HG02571 (cell line): ENCODE measurements at regions not wholly inside any gene's neighbourhood (a gene's known extent, or its start where the extent isn't known, plus 50 kb on each side); places are given as distances from the start of the nearest gene placed in this dataset.
"Not testable (repeated sequence)": the region's sequence is repeated elsewhere in the genome, so short reads cannot be mapped to it uniquely, and the experiment has no call there.

Experiments used
- ATAC-seq: cut with Tn5 transposase; IDR thresholded peaks from one replicate; pipeline ENCODE4 v1.9.1; 2021; ENCODE audit warnings: mild to moderate bottlenecking, moderate library complexity; ENCODE audit not compliant: unreplicated experiment

DNA sequence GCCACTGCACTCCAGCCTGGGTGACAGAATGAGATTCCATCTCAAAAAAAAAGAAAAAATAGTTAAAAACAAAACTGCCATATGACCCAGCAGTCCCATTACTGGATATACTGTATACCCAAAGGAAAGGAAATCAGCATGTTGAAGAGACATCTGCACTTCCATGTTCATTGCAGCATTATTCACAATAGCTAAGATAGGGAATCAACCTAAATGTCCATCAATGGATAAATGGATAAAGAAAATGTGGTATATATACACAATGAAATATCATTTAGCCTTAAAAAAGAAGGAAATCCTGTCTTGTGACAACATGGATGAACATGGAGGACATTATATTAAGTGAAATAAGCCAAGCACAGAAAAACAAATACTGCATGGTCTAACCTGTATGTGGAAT is 160.7 kb downstream of the DUSP6 start:
- not testable (repeated sequence) for ATAC-seq

DNA sequence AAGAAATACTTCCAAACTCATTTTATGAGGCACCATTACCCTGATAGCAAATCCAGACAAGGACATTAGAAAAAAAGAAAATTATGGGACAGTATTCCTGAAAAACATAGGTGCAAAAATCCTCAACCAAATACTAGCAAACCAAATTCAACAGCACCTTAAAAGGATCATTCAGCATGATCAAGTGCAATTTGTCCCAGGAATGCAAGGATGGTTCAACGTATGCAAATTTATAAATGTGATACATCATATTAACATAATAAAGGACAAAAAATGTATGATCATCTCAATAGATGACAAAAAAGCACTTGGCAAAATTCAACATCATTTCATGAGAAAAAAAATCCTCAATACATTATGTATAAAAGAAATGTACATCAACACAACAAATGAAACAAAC is 162.9 kb downstream of the DUSP6 start:
- no peak for ATAC-seq

DNA sequence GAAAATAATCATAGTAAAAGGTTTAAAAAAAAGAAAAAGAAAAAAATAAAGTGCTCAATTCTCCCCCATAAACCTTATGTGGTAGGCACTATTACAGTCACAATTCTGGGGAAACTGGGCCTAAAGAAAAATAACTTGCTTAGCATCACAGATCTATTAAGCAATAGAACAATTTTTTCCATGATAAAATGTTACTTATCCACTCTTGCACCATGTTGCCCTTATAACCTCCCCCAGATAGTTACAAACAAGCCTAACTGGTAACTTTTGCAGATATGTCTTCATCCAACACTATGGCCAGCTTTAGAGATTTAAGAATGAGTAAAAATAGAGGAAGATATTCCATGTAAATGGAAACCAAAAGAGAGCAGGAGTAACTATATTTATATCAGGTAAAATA is 164.8 kb downstream of the DUSP6 start:
- ATAC-seq: no peak

DNA sequence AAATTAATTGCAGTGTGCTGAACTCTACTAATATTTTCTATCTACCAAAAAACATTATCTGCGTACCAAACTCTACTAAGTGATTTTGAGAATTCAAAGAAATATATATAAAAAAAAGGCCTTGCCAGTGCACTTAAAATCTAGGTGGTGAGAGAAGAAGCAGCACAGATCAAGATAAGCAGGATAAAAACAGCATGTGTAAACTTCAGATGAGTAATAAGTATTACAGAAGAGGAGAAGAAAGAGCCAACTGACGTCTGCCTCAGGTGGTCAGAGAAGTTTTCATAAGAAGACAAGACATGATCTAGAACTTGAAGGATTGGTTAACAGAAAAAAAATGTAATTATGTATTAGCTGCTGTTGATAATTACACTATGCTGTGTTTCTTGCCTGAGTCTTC is 166.4 kb downstream of the DUSP6 start:
- no peak for ATAC-seq

DNA sequence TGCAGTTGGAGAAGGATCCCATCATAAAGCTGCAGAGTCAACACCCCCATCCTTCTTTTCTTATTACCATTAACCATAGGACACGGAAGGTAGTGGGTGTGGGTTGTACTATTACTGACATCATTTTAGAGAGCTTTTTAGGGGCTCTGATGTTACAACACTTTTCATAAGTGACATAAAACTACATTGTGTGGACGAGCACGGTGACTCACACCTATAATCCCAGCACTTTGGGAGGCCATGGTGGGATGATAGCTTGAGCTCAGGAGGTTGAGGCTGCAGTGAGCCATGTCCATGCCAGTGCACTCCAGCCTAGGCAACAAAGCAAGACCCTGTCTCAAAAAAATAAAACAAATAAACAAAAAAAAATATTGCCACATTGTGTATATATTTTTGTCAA is 167.1 kb downstream of the DUSP6 start:
- ATAC-seq: no peak

DNA sequence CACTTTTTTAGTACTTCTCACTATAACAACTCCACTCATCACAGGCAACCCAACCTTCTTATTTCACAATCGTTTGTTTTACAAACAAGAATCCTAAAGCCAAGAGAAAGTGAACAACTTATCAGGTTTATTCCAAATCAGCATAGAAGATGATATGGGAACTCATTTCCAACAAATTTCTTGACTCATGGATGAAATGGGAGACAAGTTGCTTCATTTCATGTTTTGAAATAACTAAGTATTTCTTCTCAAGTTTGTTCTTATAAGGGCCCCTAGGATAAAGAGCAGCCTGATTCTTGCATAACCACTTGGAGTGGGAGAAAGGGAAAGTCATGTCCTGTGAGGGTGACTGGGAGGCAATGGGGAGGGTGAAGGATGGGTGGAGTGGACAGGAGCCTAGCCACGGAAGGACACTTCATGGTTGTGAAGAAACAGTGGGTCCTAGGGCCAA is 168.3 kb downstream of the DUSP6 start:
- no peak for ATAC-seq

DNA sequence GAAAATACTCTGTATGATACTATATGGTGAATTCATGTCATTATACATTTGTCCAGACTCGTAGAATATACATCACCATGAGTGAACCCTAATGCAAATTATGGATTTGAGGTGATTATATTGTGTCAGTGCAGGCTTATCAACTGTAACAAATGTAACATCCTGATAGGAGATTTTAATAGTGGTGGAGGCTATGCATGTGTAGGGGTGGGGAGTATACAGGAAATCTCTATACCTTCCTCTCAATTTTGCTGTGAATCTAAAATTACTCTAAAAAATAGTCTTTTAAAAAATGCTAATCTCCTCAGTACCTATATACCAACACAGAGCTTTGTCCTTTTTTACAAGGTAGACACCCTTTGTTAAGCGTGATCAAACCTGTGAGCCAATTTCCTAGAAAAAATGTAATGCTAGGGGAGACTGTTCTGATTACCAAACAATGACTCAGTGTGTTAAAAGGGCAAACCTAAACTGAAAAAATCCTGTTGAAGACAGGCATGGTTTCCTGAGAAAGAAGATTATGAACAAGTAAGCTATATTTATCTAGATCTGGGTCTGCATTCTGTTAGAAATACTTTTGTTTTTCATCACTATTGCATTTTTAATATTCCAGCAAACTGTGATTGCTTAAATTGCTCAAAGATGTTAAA is 170.9 kb downstream of the DUSP6 start:
- ATAC-seq: no peak

DNA sequence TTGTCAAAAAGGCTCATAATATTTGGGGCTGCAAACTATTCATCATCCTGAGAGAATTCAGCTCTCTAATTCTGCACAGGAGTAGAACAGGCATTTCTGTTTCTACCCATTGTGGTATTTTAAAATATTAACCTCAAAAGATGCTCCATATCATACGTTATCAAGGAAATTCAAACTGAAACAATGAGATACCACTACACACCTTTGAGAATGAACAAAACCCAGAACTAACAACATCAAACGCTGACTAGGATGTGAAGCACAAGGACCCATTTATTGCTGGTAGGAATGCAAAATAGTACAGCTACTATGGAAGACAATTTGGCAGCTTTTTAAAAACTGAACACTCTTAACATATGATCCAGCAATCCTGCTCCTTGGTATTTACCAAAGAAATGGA is 171.8 kb downstream of the DUSP6 start:
- no peak for ATAC-seq

DNA sequence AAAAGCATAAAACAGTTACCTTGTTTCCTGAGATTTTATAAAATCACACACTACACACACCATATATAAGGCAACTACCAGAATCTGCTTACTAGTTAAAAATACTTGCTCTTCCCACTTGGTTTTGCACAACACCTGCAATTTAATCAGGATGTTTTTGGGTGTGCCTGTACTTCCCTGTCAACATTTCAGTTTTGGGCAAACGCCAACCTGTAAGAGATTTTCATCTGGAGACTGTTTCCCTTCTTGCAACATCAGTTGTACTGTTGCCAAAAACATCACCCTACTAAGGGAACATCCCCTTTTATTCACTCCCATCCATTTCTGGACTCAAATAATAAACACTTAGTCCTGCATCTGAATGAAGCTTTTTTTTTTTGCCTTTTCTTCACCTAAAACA is 172.3 kb downstream of the DUSP6 start:
- no peak for ATAC-seq

DNA sequence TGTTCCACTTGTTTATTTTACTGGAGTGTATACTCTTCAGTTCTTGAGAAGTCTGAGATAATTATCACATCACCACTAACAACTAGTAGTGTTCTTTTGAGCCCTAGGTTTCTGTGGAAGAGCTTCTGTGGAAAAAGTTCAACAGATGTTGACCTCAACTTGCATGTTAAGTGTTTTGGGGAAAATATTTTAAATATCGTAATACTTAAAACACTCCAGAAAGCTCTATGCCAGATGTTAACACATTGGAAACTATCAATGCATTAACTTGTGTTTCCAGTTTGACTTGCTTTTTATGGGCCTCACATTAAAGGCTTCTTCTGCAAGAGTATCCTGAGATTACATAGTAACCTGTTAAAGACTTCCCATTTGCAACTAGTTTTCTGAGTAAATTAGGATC is 173.1 kb downstream of the DUSP6 start:
- ATAC-seq: no peak

DNA sequence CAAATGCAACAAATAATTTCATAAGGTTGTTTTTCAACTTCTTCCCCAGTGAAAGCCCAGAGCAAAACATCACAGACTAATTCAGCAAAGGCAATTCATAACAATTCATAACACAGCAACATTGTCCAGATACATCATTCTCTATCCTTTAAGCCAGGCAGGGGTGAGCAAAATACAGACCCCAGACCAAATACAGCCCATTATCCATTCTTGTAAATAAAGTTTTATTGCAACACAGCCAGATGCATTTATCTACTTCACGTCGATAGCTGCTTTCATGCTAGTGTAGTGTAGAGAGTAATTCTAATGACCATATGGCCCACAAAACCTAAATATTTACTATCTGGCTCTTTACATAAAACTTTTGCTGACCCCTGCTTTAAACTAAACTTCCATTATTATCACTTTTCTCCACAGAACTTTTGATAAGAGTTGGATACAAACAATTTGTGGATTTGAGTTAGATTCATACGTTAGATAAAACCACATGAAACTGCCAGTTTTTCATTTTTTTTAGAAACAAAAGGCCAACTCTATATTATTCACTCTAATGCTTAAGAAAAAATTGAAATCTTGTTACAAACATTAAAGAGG is 174.4 kb downstream of the DUSP6 start:
- ATAC-seq: no peak

DNA sequence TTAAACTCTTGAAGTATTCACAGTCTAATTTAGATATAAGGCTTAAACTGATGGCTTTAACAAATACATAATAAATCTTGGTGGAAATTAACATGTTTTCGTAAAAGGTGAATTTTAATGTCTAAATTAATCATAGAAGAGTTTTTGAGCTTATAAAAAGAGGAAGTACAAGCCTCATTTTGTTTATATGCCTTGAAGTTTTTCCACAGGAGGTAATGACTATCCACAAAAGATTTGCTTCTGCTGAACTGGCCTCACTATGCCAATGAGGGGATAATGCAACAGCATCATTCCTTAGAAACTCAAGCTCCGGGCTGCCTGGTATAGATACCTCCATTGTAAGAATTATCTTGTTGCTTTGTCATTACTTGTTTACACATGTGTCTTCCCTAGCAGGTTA is 175.6 kb downstream of the DUSP6 start:
- no peak for ATAC-seq

DNA sequence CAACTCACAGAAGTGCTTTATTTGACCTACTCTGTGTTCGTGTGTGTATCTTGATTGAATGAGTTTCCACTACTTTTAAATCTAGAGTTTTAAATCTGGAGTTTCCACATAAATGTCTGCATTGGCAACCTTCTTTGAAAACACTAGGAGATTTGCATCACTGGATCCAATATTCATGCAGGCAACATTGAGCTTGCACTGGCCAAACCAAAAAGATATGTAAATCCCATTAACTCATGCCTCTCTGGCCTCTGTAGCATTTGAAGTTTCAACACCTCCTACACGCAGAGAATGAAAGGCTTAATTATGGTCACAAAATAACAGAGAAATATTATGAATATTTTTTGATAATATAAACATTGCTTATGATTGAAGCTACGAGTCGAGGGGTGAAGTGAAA is 178.6 kb downstream of the DUSP6 start:
- no peak for ATAC-seq

DNA sequence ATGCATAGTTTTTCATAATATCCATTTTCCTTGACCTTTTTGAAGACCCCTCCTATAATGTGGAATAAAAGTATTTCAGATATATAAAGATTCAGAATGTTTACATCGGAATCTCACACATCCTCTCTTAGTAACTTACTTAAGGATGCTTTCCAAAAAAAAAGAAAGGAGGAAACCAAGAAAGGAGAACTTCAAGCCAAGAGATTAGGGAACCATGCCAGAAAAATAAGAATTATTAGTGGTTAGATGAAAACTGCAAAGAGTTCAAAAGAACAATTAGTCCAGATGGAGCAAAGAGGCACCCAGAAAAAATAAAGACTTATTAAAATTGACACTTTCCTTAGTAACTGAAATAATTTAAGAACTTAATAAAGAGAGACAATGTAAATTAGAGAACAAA is 179.2 kb downstream of the DUSP6 start:
- ATAC-seq: no peak

DNA sequence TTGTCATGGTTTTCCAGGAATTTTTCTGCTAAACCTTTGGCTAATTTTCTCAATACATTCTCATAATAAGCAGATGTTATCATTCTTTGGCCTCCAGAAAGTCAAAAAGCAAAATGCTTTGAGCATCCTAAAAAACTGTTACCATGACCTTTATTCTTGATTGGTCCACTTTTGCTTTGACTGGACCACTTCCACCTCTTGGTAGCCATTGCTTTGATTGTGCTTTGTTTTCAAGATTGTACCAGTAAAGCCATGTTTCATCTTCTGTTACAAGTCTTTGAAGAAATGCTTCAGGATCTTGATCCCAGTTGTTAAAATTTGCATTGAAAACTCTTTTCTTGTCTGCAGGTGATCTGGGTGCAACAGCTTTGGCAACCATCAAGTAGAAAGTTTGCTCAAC is 180.1 kb downstream of the DUSP6 start:
- ATAC-seq: no peak

DNA sequence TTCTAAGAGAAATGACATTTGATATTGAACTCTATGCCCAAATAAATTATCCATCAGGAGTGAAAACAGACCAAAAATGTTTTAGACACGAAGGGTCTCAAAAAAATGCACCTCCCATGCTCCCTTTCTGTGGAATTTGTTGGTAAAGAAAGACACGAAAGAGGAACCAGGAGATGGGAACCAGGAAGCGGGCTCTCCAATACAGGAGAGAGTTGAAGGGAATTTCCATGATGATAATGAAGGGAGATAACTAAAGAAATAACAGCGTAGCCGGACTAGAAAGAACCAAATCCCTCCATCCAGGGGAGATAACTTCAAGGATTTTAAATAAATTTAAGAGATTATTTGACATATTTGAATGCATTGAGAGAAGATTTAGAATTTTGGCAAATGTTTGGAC is 183.0 kb downstream of the DUSP6 start:
- no peak for ATAC-seq

DNA sequence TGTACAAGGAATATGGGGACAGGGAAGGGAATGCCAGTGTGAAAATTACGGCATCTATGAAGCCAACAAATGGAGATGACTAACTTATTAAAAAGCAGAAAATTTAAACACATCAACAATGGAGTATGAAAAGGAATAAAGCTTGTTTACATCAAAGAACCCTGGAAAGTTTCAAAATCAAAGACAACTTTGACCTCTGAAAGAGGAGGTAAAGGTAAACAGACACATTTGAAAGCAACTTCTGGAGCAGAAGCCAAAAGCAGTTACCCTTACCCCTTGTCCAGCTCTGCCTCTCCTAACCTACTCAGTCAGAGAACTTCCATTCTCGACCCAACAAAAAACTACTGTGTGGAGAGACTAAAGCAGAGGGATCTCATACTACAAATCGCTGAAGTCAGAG is 184.3 kb downstream of the DUSP6 start:
- no peak for ATAC-seq

DNA sequence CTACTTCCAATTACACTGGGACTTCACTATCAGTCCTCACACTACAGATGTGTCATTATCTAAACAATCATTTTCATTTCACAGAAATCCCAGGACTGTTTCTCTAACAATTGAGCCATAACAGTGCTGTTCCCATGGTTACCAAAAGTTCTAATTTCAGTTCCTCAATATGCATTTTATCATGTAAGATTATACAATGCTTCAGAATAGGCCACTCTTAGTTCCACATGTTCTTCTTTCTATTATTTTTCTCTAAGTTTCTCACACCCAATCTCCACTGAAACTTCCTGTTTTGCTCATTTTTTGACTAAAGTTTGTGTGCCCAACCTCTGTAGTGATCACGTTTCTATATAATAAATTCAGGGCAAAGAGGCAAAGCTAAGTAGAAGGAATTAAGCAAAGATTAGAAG is 185.8 kb downstream of the DUSP6 start:
- ATAC-seq: peak; percentile 78

DNA sequence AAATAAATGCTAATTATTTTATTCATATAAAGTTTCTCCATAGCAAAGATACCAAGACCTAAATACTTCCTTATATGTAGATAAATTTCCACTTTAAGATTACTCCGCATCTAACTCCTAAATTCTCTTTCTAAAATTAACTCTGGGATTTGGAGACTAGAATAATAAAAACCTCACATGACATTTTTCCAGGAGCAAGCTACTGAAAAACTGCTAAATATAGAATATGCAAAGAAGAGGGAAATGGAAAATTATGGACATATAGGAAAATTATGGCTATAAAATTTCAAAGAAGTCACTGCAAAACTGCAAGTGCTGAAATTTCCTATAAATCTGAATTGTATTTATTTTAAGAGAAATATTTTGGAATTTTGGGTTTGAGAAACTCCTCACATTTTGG is 186.2 kb downstream of the DUSP6 start:
- no peak for ATAC-seq

DNA sequence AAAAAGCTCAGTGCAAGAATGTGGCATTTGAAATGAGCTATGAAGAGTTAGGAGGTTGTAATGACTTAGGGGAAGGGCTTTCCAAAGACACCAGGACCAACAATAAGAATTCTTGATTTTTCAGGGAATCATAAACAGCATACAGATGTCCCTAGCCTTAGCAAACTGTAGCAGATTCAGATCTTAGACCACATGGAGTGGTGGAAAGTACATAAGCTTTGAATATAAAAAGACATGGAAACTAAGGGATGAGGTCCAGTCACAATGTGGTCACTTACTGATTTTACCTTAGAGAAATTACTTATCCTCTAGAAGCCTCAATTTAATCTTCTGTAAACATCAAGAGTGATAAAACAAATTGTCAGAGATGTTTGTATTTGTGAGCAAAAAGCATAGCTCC is 186.6 kb downstream of the DUSP6 start:
- no peak for ATAC-seq

DNA sequence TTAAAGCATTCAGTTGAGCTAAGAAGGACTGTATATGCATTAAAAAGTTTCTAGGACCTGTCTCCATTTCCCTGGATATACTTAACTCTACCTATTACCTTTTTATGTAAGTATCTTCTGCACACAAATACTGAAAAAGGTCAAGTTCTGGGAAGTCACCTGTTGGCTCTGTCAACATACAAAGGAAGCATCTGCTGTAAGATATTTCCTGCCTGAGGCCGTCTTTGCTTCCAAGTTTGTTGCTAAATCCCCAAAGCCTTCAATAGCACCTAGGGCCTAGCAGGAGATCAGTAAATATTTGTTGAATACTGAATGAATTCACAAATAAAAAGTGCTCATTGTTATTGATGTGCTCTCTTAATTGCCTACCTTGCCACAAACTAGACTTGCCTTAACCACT is 188.4 kb downstream of the DUSP6 start:
- ATAC-seq: no peak

DNA sequence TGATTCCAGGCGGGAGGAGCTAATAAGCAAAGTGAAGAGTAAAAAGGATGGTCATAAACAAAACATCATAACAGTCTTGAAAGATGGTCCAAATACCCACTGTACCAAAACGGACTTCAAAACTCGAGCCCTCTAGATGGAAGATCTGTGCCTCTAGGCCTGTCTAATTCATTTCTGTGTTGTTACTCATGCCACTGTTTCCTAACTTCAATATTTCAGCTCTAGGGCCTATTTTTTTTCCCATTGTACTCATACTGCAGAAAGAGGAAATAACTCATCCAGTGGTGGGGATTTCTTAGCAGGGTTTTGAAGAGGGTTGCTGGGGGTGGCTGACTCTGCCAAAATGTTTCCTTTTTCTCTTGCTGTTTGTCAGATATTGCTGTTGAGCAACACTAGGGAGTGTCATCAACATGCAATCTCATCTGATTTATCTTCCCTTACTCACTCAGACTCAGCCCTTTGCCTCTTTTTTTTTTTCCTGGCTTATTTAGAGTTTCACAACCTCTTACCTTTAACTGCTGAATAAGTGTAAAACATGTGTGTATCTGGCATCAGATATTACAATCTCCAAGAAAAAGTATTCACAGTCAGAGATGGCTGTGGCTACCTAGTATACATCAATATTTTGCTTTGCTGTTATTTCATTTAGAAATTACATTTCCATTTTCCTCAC is 189.6 kb downstream of the DUSP6 start:
- no peak for ATAC-seq

DNA sequence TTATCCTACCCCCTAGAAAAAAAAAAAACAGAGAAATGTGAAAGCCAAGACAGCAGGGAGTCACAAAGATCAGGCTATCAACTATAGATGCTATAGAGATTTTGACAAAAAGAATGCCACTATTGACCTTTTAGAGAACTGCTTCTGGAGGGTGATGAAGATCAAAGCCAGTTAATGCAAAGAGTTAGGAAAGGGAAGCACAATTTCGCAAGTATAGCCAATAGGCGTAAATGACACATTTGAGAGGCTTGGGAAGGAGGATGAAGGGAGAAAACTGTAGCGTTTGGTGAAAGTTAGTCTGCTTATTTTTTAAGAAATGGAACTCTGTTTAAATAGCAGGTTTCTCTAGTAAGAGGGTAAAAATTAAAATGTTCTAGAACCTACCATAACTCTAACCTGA is 190.7 kb downstream of the DUSP6 start:
- ATAC-seq: no peak
